Ovary (tissue), 3 donors: ENCODE measurements at regions not wholly inside any gene's neighbourhood (a gene's known extent, or its start where the extent isn't known, plus 50 kb on each side); places are given as distances from the start of the nearest gene placed in this dataset.

Experiments used
- POLR2A ChIP-seq: fragments of 450-650 bp; IDR thresholded peaks from one replicate; pipeline ENCODE4 v1.6.1; 2017; ENCODE audit warnings: antibody characterized with exemption, mild to moderate bottlenecking, moderate library complexity
- TF ChIP-seq, protein P1 (sequence below), 3 donors: fragments of 450-650 bp in 2 of 3; fragments of 200-600 bp in 1 of 3; IDR thresholded peaks; one replicate each; pipeline versions ENCODE4 v1.5.1 to v1.8.0; 2016 to 2022; ENCODE audit warnings: antibody characterized with exemption in 3 of 3, mild to moderate bottlenecking in 1 of 3
- donor health status: DM: no; HTN: no; CAD: no.

DNA sequence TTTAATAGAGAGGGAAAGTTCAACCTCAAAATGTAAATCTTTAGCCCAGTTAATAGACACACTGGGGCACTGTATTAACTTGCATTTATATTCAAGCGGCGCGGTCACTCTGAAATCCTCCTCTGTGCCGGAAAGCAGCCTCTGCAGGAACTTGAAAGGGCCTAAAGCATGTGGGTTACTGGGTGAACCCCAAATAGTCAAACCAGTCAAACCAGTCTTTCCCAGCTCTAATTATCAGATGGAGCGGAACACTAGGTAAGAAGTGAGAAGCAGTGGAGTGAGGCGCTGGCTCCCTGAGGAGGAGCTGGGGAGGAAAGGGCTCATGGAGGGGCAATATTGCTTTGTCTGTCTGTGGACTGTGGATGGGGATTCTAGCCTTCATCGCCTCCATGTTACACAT lies 531.3 kb downstream of the QKI start:
- TF ChIP-seq, protein P1, sequence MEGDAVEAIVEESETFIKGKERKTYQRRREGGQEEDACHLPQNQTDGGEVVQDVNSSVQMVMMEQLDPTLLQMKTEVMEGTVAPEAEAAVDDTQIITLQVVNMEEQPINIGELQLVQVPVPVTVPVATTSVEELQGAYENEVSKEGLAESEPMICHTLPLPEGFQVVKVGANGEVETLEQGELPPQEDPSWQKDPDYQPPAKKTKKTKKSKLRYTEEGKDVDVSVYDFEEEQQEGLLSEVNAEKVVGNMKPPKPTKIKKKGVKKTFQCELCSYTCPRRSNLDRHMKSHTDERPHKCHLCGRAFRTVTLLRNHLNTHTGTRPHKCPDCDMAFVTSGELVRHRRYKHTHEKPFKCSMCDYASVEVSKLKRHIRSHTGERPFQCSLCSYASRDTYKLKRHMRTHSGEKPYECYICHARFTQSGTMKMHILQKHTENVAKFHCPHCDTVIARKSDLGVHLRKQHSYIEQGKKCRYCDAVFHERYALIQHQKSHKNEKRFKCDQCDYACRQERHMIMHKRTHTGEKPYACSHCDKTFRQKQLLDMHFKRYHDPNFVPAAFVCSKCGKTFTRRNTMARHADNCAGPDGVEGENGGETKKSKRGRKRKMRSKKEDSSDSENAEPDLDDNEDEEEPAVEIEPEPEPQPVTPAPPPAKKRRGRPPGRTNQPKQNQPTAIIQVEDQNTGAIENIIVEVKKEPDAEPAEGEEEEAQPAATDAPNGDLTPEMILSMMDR (IDR thresholded peaks at IDR 0.05) = no peak
- no peak for TF ChIP-seq POLR2A
